Nucleus accumbens (tissue), 56 donors: ENCODE measurements at regions not wholly inside any gene's neighbourhood (a gene's known extent, or its start where the extent isn't known, plus 50 kb on each side); places are given as distances from the start of the nearest gene placed in this dataset.

ENCODE experiments used
- DNase-seq, 56 donors: peaks; one replicate each; lab custom pipeline; 2025; lab: John Stamatoyannopoulos, UW

- no peak for DNase-seq
These were observed 210.0 kb downstream of the QDPR start for GRCh38 chr4:17301869-17302268.

DNA sequence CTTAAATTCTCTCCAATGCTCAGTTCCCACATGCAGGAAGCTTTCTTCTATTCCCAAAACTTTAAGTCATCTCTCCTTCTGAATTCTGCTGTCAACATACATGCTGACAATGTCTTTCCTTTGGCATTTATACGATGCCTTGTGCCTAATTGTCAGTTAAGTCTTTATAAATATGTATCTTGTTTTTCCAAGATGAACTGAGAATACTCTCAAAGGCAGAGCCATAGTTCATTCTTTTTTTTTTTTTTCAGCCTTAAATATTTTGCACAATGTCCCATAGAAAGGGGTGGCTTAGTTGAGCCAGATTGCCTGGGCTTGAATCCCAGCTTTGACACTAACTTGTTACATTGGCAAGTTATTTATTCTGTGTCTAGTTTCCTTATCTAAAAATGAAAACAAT is 210.6 kb downstream of the QDPR start:
- no peak for DNase-seq

GRCh38 chr4:17296921-17297890 is 214.7 kb downstream of the QDPR start:
- no peak for DNase-seq

DNA sequence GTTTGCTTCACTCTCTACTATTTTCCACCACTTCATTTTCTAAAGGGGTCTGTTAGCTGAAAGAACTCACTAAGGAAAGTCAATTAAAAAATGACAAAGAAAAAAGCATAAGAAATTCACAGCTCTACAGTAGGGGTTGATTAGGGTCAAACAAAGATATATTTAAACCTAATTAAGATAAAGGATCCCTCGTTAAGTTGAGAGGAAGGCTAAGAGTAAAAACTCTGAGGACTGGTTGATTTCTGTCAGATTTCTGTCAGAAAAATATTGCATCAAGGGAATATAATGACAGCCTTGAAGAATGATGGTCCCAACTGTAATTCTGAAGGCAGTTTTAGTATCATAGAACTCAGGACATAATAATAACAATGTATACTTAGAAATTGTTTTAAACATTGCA is 218.0 kb downstream of the QDPR start:
- no peak for DNase-seq

- DNase-seq = no peak
These were observed 223.7 kb downstream of the QDPR start for GRCh38 chr4:17288151-17288550.

GRCh38 chr4:17286752-17287460 is 225.0 kb downstream of the QDPR start:
- DNase-seq = no peak

GRCh38 chr4:17285747-17286146 is 226.1 kb downstream of the QDPR start:
- DNase-seq = no peak

GRCh38 chr4:17284323-17285175 is 227.3 kb downstream of the QDPR start:
- peak in 18 of 56 donors; percentile 1 to 71 (median 22) for DNase-seq

DNA sequence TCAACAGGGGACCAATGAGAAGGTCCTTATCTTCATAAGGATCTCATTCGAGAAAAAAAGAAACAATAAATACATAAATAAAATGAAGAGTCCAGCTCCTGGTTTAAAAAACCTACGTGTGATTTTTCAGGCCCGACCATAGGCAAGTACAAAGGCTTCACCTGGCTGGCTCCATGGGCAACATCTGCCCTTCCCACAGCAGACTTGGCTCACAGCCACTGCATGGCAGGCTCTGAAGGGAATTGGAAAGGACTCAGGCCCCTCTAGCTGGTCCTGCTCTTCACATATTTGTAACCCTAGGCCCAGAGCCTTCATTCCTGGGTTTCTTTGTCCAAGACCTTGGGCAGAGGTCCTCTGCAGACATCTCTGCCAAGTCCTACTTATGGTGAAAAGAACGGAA is 228.1 kb downstream of the QDPR start:
- peak in 4 of 56 donors; percentile 2 to 18 (median 9) for DNase-seq

DNA sequence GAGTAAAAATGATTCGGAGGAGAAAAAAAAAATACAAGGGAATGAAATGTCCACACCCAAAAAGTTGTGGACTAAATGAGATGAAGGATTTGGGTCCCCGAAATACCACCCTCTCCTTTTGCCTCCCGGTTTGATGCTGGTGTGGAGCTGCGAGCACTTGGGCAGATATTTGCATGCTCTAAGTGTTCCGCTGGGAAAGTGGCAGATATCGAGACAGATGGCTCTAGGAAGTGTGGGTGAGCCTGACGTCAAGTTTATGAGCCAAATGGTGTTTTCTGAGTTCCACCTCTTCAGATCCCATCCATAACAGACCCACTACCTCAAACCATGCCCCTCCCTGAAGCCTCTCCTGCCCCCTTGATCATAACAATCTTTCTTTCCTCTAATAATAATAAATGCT is 228.6 kb downstream of the QDPR start:
- DNase-seq = no peak

GRCh38 chr4:17280261-17281018 is 231.4 kb downstream of the QDPR start:
- peak in 3 of 56 donors; percentile 3 to 37 (median 18) for DNase-seq

DNA sequence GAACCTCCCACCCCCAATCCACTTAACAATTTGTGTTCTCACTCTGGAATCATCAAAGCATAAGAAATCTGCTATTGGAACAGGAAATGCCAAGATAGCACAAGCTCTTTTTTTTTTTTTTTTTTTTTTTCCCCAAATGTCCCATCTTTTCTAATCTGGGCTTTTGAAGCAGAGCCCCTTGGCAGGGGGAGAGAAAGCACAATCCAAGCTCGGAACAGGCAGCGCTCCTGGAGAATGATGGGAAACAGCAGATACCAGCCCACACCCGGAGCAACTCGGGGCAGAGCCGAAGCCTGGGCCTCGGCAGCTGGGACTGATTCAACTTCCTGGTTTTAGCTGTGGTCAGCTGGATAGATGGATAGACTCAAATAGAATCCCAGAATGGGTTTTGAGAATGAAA is 235.1 kb downstream of the QDPR start:
- DNase-seq = peak in 5 of 56 donors; percentile 0 to 23 (median 3)

GRCh38 chr4:17275836-17276235 is 236.1 kb downstream of the QDPR start:
- no peak for DNase-seq

- no peak for DNase-seq
These were observed 238.8 kb downstream of the QDPR start for GRCh38 chr4:17273047-17273446.

DNA sequence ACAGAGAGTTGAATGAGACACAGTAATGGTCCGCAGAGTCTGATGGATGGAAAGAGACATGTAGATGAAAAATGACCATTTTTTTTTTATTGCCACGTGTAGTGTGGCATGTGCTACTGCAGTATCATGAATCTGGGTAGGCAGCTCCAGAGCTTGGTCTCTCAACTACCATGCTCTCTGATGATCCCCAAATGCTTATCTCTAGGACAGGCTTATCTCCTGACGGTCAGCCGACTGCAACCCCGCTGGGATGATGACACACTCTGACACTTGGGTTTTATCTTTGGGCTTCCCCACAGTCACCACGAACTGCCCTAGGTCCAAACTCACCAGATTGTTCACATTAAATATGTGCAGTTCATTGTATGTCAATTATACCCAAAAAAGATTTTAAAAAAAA is 239.7 kb downstream of the QDPR start:
- DNase-seq = no peak

DNA sequence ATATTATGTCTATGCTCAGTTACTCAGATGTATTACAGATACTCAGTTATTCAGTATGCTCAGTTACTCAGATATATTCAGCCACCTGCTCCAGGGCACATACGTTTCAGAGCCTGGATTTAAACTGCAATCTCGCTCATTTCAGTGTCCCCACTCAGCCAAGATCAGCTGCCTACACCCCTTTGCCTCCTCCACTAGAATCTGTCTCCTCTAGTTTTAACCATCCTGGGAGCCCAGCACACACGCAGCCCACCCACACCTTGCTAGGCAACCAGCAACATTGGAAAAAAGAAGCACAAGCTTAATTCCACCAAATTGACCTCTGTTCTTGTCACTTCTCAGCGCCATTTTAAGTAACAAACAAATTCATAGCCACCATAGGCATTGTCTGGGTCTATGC is 246.2 kb downstream of the QDPR start:
- peak in 10 of 56 donors; percentile 1 to 16 (median 8) for DNase-seq

DNA sequence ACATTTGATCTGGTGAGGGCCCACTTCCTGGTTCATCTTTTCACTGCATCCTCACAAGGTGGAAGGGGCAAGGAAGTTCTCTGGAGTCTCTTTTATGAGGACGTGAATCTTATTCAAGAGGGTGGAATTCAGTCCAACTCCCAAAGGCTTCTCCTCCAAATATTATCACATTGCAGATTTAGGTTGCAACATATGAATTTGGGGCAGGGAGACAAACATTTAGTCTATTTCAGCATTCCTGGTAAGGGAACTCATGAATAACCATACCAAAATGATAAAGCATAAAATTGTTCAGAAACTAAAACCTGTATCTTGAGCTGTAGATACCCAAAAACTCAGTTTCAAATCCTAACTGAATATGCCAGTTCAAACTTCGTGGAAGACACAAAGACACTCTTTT is 246.8 kb downstream of the QDPR start:
- no peak for DNase-seq

GRCh38 chr4:17260166-17260907 is 251.6 kb downstream of the QDPR start:
- no peak for DNase-seq

DNA sequence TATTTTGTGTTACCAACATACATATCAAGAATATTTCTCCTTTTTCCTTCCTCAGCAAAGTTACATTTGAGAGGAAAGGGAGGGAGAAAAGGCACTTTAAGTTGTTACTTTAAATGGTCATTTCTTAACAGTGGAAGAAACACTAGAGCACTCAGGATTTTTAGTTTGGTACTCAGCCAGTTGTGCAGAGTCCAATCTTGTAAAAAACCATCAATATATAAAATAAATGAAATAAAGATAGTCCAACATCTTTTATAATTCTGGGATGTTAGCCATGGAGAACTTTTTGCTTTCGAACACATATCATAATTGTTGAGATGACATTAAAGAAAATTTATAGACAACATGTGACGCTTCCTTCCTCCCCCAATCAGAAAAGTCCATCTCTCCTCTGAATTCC is 253.8 kb downstream of the QDPR start:
- DNase-seq = no peak
